ENCODE measurements at regions not wholly inside any gene's neighbourhood (a gene's known extent, or its start where the extent isn't known, plus 50 kb on each side); places are given as distances from the start of the nearest gene placed in this dataset.
"Not testable (repeated sequence)": the region's sequence is repeated elsewhere in the genome, so short reads cannot be mapped to it uniquely, and the experiment has no call there.

GRCh38 chr5:39558541-39558940 is 133.8 kb upstream of the DAB2 start:
- no peak for DNase-seq (ENCODE audit: low read depth)

DNA sequence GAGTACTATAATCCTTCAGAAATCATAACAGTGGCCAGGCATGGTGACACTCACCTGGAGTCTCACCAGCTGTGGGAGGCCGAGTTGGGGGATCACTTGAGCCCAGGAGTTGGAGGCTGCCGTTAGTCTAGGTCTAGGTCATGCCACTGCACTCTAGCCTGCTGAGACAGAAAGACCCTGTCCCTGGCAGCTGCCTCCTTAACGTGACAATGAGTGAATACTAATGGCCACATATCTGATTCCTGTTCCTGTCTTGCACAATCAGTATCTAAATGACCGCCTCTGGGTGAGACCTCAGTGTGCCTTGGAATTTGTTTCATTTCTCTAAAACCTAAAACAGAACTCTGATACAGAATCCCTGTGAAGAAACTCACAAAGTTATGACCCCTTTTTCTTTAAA is 131.0 kb upstream of the DAB2 start:
- DNase-seq (ENCODE audit: low read depth), result no peak

GRCh38 chr5:39547553-39548154 is 122.9 kb upstream of the DAB2 start:
- peak; percentile 71 for DNase-seq (ENCODE audit: low read depth)

GRCh38 chr5:39544941-39545340 is 120.2 kb upstream of the DAB2 start:
- DNase-seq (ENCODE audit: low read depth), result no peak

- no peak for DNase-seq (ENCODE audit: low read depth)
Measured at GRCh38 chr5:39543335-39543734, 118.6 kb upstream of the DAB2 start.

DNA sequence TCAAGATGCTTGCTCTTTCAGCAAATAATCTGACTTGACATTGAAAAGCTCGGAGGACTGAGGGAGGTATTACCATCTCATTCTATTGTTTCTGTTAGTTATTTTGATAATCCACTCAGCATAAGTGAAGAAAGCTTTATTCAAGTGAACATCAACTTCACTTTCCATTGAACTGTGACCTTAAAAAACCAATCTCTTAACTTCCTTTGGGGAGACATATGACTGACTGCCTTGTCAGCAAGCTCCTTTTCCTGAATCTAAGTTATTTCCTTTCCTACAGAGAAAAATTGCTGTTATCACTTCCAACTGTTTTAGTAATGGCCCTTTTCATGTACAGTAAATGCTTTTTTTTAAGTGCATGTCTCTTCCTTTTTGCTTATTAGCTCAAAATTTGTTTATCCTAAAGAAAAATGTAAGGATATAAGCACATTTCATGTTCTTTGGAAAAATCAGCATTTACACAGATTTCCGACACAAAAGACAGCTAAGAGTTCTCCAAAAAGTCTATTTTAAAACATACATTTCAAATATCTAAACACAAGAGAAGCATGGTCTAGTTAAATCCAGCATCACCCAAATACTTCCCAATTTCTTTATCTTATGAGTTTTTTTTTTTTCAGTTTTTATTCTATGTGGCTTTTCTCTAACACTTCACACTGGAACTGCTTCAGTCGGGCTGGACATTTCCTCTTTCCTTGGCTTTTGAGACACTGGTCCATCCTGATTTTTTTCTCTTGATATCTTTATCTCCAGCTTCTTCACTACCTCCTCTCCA is 117.9 kb upstream of the DAB2 start:
- no peak for DNase-seq (ENCODE audit: low read depth)

DNA sequence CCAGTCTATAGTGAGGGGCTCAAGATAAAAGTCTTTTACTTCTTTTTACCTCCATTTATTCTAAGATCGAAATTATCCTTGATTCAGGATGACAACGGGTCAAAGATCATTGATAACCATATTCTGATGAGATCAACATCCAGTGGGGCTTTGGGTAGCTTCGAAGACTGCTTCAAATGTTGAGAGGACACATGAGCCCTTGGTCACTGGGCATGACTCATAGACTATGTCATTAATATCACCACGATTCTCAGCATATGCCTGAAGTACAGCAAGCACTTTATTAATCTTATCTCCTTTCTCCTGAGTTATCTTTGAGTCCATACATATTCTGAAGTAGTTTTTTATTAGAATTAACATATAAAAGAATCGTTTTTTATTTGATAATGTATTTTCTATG is 117.1 kb upstream of the DAB2 start:
- DNase-seq (ENCODE audit: low read depth), result peak; percentile 36

DNA sequence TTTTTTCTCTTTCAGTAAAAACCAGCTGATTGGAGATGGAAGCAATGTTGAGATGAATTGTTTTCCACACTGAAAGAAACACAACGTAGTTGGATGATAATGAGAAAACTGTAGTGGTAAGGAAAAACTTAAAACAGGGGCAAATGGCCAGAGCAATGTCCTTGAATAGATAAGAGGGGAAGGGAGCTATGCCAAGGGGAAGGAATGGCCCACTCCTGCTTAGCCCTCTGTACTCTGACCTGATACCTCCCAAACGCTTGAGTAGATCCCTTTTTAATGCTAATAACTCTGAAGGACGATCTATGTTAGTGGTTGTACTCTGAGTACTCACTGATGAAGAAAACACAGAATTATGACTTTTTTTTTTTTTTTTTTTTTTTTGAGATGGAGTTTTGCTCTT is 114.7 kb upstream of the DAB2 start:
- no peak for DNase-seq (ENCODE audit: low read depth)

DNA sequence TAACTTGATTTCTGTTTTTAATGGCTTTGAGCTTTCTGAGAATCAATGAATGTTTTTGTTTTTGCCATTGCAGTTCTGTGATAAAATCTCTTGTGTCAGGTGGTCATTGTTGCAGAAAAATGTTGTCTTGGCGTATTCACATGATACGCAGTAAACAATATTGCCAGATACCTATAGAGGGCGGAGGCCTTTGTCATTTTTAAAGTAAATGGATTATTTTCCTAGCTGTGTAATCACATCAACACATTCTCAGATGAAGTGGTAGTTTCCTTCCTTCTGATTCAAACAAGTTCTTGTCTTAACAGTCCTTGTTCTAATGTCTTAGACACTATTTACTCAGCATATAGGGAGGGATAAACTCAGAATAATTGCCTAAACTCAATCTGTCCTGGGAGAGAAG is 109.9 kb upstream of the DAB2 start:
- DNase-seq (ENCODE audit: low read depth), result no peak

DNA sequence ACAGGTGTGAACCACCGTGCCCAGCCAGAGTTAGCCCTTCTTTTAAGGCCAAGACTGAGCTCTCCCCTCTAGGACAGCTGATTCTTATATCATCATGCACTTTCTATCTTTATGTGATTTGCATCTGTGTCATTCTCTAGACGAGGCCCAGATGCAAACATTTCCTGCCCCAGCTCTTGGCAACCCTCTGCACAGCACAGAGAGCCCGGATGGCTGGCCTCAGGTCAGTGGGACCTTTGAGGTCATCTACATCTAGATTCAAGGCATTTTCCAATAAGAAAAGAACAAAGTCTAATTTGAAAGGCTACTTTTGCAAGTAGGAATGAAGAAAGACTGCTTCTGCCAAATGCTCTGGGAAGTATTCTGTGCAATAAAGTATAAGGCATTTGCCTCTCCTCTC is 109.0 kb upstream of the DAB2 start:
- no peak for DNase-seq (ENCODE audit: low read depth)

- no peak for DNase-seq (ENCODE audit: low read depth)
Measured at GRCh38 chr5:39532511-39532910, 107.7 kb upstream of the DAB2 start.

DNA sequence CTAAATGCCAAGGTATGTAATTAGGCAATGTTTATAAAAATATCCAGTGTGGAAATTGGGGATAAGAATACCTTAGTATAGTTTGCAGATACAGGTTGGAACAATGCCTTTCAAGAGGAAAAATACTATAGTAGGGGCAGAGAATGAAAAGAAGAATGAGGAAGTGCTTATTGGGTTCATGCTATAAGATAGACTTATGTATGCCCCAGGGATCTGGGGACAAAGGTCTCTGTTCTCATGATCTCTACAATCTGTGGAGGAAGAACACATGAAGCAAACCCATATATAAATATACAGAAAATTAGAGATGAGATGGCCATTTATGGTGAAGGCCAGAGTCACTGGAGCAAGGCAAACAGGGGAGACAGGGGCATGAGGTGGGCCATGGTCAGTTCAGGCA is 106.5 kb upstream of the DAB2 start:
- DNase-seq (ENCODE audit: low read depth), result no peak

DNA sequence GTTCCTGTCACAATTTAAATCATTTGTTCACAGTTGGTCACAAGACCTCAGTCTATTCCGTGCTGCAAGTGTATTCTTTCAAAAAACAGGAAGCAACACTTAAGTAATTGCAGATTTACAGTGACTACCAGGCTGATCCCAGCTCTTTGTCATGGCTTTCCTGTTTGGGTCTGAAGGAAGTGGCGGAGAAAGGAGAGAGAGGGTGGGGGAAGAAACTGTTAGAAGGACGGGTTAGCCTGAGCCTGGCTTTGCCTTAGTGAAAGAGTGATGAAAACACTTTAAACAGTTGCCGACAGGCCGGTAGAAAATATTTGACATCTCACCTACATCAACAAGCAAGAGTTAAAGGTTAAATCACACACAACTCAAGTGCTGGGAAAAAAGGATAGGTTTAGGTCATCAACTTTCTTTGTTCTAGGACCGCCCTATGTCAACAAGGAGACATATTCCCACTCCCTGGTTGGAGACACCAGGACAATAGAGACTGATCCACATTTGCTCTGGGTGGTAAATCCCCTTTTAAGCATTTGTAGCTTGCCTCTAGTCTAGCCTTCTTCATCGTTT is 102.2 kb upstream of the DAB2 start:
- DNase-seq (ENCODE audit: low read depth), result no peak

GRCh38 chr5:39525781-39526180 is 101.0 kb upstream of the DAB2 start:
- DNase-seq (ENCODE audit: low read depth), result not testable (repeated sequence)

DNA sequence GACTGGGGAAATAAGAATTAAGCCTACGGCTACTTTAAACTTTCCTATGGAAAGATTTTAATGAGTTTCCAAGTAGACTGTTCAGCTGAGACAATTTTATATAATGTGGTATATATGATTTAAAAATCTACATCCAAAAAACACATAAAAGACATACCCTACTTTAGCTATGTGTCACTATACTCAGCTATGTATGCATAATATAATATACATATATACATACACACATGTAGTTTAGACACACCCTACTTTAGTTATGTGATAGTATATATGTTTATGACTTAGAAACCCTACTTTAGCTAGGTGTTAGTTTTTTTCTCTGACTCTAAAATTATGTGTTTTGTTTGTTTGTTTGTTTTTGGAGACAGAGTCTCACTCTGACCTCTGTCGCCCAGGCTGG is 100.5 kb upstream of the DAB2 start:
- no peak for DNase-seq (ENCODE audit: low read depth)

DNA sequence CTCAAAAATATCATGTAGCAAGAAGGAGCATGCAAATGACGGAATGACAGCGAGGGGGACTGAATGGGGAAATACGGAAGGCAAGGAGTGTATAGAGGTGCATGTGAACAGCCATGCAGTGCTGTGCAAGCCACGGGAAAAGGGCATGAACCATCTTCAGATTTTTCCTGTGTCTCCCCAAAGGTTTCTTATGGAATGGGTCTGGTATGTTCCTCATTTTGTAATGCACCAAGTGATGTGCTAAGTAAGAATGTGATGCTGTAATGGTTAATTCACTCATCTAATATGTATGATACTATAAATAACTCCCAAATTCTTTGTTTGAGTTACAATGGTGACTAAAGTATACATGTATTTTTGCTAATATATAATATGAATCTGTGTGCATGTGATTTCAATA is 99.0 kb upstream of the DAB2 start:
- DNase-seq (ENCODE audit: low read depth), result no peak

- DNase-seq (ENCODE audit: low read depth), result no peak
Measured at GRCh38 chr5:39521940-39522590, 97.3 kb upstream of the DAB2 start.

DNA sequence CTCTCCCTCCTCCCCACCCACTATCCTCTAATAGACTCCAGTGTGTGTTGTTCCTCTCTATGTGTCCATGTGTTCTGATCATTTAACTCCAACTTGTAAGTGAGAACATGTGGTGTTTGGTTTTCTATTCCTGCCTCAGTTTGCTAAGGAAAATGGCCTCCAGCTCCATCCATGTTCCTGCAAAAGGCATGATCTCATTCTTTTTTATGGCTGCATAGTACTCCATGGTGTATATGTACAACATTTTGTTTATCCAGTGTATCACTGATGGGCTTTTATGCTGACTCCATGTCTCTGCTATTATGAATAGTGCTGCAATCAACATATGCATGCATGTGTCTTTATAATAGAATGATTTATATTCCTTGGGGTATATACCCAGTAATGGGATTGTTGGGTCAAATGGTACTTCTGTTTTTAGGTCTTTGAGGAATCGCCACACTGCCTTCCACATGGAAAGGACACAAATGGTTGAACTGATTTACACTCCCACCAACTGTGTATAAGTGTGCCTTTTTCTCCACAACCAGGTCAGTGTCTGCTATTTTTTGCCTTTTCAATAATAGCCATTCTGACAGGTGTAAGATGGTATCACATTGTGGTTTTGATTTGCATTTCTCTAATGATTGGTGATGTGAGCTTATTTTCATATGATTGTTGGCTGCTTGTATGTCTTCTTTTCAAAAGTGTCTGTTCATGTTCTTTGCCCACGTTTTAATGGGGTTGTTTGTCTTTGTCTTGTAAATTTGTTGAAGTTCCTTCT is 96.5 kb upstream of the DAB2 start:
- no peak for DNase-seq (ENCODE audit: low read depth)

- DNase-seq (ENCODE audit: low read depth), result peak; percentile 88
Measured at GRCh38 chr5:39520232-39520572, 95.4 kb upstream of the DAB2 start.

GRCh38 chr5:39519566-39520231 is 94.9 kb upstream of the DAB2 start:
- peak; percentile 68 for DNase-seq (ENCODE audit: low read depth)

- no peak for DNase-seq (ENCODE audit: low read depth)
Measured at GRCh38 chr5:39519079-39519478, 94.3 kb upstream of the DAB2 start.

DNA sequence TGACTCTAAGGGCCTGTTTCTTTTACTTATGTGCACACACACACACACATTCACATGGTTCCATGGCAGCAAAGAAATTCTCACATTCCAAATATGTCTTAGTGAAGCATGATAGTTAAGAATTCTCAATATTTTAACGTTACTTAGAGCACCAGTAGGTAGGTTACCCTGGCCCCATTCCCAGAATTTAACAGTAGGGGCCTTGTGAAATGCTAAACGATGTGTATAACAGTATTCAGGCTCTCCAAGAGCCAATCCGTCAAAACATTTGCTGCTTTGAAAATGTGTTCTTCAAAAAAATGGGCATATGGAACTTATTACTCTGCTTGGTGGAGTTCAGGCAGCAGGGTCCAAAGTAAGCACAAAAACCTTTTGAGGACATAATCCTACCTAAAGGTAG is 93.7 kb upstream of the DAB2 start:
- DNase-seq (ENCODE audit: low read depth), result peak; percentile 84
